ENCODE measurements at regions not wholly inside any gene's neighbourhood (a gene's known extent, or its start where the extent isn't known, plus 50 kb on each side); places are given as distances from the start of the nearest gene placed in this dataset.

- TF ChIP-seq CSDC2 (CRISPR knock-in tag; IDR thresholded peaks at IDR 0.05), result no peak
- no peak for TF ChIP-seq PATZ1 (CRISPR knock-in tag; IDR thresholded peaks at IDR 0.05; ENCODE audit: borderline replicate concordance)
- TF ChIP-seq ZFP3 (CRISPR knock-in tag; IDR thresholded peaks at IDR 0.05), result no peak
- no peak for TF ChIP-seq RARB (CRISPR knock-in tag; IDR thresholded peaks at IDR 0.05)
- no peak for TF ChIP-seq ZC3H10 (CRISPR knock-in tag; IDR thresholded peaks at IDR 0.05)
- no peak for TF ChIP-seq ARNTL (CRISPR knock-in tag; IDR thresholded peaks at IDR 0.05; ENCODE audit: borderline replicate concordance, low read depth)
- TF ChIP-seq PPARA (CRISPR knock-in tag; IDR thresholded peaks at IDR 0.05; ENCODE audit: borderline replicate concordance), result no peak
- no peak for TF ChIP-seq ISL1 (CRISPR knock-in tag; IDR thresholded peaks at IDR 0.05)
Observed at GRCh38 chr2:54059986-54060385, 55.4 kb upstream of the ACYP2 start.

Data from SK-N-SH treated with all-trans-retinoic acid at 6 μM for 48 hours (cell line).